Brain microvascular endothelial cell (primary cell): ENCODE measurements at regions not wholly inside any gene's neighbourhood (a gene's known extent, or its start where the extent isn't known, plus 50 kb on each side); places are given as distances from the start of the nearest gene placed in this dataset.

ENCODE experiments used
- DNase-seq: peaks from one replicate; pipeline ENCODE4 v3.0.0-alpha.2; 2020
- H3K27ac ChIP-seq: fragments of 250-450 bp; sonication (Bioruptor Pico); 2 replicates; pipeline ENCODE4 v1.5.1; 2020; ENCODE audit warnings: mild to moderate bottlenecking, moderate library complexity
- H3K27me3 ChIP-seq: fragments of 250-450 bp; sonication (Bioruptor Pico); replicated peaks from 2 replicates; pipeline ENCODE4 v1.5.1; 2020; ENCODE audit warnings: mild to moderate bottlenecking
- H3K36me3 ChIP-seq: fragments of 250-450 bp; sonication (Bioruptor Pico); replicated peaks from 2 replicates; pipeline ENCODE4 v1.5.1; 2020; ENCODE audit warnings: mild to moderate bottlenecking
- H3K4me3 ChIP-seq: 2 replicates; pipeline ENCODE4 v1.5.1; 2011; ENCODE audit warnings: low read depth, mild to moderate bottlenecking, control low read depth, low read length, moderate library complexity
- CTCF ChIP-seq: IDR thresholded peaks from 2 replicates; pipeline ENCODE4 v1.5.1; 2011; ENCODE audit warnings: low read depth, mild to moderate bottlenecking, moderate library complexity, low read length, control low read depth, inconsistent platforms; ENCODE audit errors: missing control alignments
- in situ Hi-C: cut with HindIII; loops from 2 replicates; pipeline ENCODE4 v1.10.0; 2017; ENCODE audit warnings: low sequenced_read_pairs, low pct_ligation_motif_present

DNA sequence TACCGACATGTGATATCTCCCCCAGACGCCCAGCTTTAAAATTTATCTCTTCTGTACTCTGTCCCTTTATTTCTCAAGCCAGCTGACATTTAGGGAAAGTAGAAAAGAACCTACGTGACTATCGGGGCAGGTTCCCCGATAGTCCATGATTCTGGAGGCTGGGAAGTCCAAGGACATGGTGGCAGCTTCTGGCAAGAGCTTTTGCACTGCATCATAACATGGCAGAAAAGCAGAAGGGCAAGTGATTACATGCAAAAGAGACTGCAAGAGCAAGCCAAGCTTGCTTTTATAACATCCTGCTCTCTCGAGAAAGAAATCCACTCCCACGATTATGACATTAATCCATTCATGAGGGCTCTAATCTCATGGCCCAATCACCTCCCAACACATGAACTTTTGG is 113.2 kb downstream of the CD164 start:
- TF ChIP-seq CTCF, result no peak
- Histone ChIP-seq H3K4me3 (no peak overlapping the region), H3K27me3 (no peaks in the 10 kb centered on the region), H3K27ac (no peak overlapping the region), H3K36me3 (no peaks in the 10 kb centered on the region)
- in situ Hi-C loops, result no loop called here
- no peak for DNase-seq

GRCh38 chr6:109265530-109265929 is 116.7 kb downstream of the CD164 start:
- no peak for TF ChIP-seq CTCF
- no peak overlapping the region for H3K27ac ChIP-seq

GRCh38 chr6:109263873-109264700 is 118.2 kb downstream of the CD164 start:
- Histone ChIP-seq H3K36me3 (no peaks in the 10 kb centered on the region), H3K27ac (no peak overlapping the region), H3K27me3 (no peaks in the 10 kb centered on the region), H3K4me3 (no peak overlapping the region)
- no peak for TF ChIP-seq CTCF
- in situ Hi-C loops, result no loop called here
- no peak for DNase-seq

More at GRCh38 chr6:109265530-109265929, 116.7 kb downstream of the CD164 start:
- Histone ChIP-seq H3K36me3 (no peaks in the 10 kb centered on the region), H3K4me3 (no peak overlapping the region), H3K27me3 (no peaks in the 10 kb centered on the region)
- no peak for DNase-seq
- in situ Hi-C loops, result no loop called here

DNA sequence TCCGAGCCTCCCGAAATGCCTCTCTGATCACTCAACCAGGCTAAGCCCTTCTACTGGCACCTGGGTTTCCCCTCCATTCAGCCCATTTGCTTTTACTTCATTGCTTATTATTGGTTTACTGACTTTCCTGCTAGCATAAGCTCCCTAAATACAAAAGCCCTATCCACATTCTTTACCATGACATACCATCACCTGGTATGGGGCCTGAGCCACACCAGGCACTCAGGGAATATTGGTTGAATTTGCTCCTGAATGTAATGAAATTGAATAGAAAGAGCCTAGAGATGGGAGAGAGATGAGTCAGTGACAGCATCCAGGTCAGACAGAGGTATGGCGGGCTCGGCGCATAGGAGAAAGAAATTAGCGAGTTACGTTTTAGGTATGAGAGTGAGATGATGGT is 120.0 kb downstream of the CD164 start:
- Histone ChIP-seq H3K27ac (no peak overlapping the region), H3K4me3 (no peak overlapping the region), H3K27me3 (no peaks in the 10 kb centered on the region), H3K36me3 (no peaks in the 10 kb centered on the region)
- DNase-seq, result no peak
- in situ Hi-C loops, result no loop called here
- no peak for TF ChIP-seq CTCF

GRCh38 chr6:109261811-109262210 is 120.5 kb downstream of the CD164 start:
- in situ Hi-C loops, result no loop called here
- H3K4me3 ChIP-seq, result no peak overlapping the region

More at GRCh38 chr6:109261811-109262210, 120.5 kb downstream of the CD164 start:
- no peaks in the 10 kb centered on the region for H3K27me3 ChIP-seq
- no peak overlapping the region for H3K27ac ChIP-seq
- no peaks in the 10 kb centered on the region for H3K36me3 ChIP-seq
- TF ChIP-seq CTCF, result no peak
- DNase-seq, result no peak
